K562 (cell line): ENCODE measurements at regions not wholly inside any gene's neighbourhood (a gene's known extent, or its start where the extent isn't known, plus 50 kb on each side); places are given as distances from the start of the nearest gene placed in this dataset.

ENCODE experiments used
- BACH1 ChIP-seq: fragments of 200-800 bp; sonication (Bioruptor generic); IDR thresholded peaks from 2 replicates; pipeline ENCODE4 v1.6.1; 2016; ENCODE audit warnings: missing genetic modification characterization, missing compliant biosample characterization
- MAFK ChIP-seq: IDR thresholded peaks from 2 replicates; pipeline ENCODE4 v1.6.1; 2011; ENCODE audit warnings: low read length, improper control_type of control experiment
- MYC ChIP-seq, 2 experiments: fragments of 250-450 bp in 1 of 2; sonication (Bioruptor Pico) in 1 of 2; IDR thresholded peaks; 2 replicates each; pipeline versions ENCODE4 v1.5.1 to v1.6.1; 2012 to 2021; ENCODE audit warnings: low read depth in 2 of 2, borderline replicate concordance in 1 of 2, improper control_type of control experiment in 1 of 2, low read length in 1 of 2, mild to moderate bottlenecking in 1 of 2, moderate library complexity in 1 of 2
- POLR2A ChIP-seq: fragments of 450-650 bp; conservative IDR thresholded peaks from 2 replicates; pipeline ENCODE4 v1.6.1; 2016
- SMAD1 ChIP-seq: fragments of 150-350 bp; IDR thresholded peaks from 2 replicates; pipeline ENCODE4 v1.6.1; 2014; ENCODE audit warnings: low read length, low read depth; ENCODE audit not compliant: partially characterized antibody
- TCF3 ChIP-seq: sonication (generic); formaldehyde crosslinking; IDR thresholded peaks from 2 replicates; pipeline ENCODE4 v1.4.0; 2020; ENCODE audit warnings: mild to moderate bottlenecking, missing genetic modification reagents
- YY1 ChIP-seq, 3 experiments: IDR thresholded peaks; 2 replicates each; pipeline ENCODE4 v1.6.1; 2011; ENCODE audit warnings: low read length in 2 of 3, mild to moderate bottlenecking in 2 of 3, moderate library complexity in 2 of 3, borderline replicate concordance in 1 of 3, control low read depth in 1 of 3, low read depth in 1 of 3; ENCODE audit not compliant: insufficient read depth in 3 of 3, insufficient replicate concordance in 2 of 3, control insufficient read depth in 1 of 3, insufficient read length in 1 of 3; ENCODE audit errors: extremely low read depth in 1 of 3
- TF ChIP-seq, protein P1 (sequence below), 3 experiments: IDR thresholded peaks in 2 of 3; conservative IDR thresholded peaks in 1 of 3; 2 replicates each; pipeline ENCODE4 v1.5.1; 2011 to 2012; ENCODE audit warnings: low read length in 3 of 3, mild to moderate bottlenecking in 3 of 3, control low read depth in 2 of 3, improper control_type of control experiment in 1 of 3, inconsistent platforms in 1 of 3, low read depth in 1 of 3, mixed read lengths in 1 of 3, moderate library complexity in 1 of 3; ENCODE audit not compliant: insufficient read depth in 2 of 3
- TF ChIP-seq, protein P2 (sequence below), 2 experiments: fragments of 450-650 bp in 1 of 2; sonication (generic) in 1 of 2; formaldehyde crosslinking in 1 of 2; IDR thresholded peaks; 2 replicates each; pipeline versions ENCODE4 v1.7.1 to v1.9.0; 2016 to 2022; ENCODE audit warnings: inconsistent platforms in 1 of 2, mild to moderate bottlenecking in 1 of 2, missing genetic modification reagents in 1 of 2
- TF ChIP-seq, protein P3 (sequence below): fragments of 150-350 bp; conservative IDR thresholded peaks from 2 replicates; pipeline ENCODE4 v1.6.1; 2014; ENCODE audit warnings: low read length

DNA sequence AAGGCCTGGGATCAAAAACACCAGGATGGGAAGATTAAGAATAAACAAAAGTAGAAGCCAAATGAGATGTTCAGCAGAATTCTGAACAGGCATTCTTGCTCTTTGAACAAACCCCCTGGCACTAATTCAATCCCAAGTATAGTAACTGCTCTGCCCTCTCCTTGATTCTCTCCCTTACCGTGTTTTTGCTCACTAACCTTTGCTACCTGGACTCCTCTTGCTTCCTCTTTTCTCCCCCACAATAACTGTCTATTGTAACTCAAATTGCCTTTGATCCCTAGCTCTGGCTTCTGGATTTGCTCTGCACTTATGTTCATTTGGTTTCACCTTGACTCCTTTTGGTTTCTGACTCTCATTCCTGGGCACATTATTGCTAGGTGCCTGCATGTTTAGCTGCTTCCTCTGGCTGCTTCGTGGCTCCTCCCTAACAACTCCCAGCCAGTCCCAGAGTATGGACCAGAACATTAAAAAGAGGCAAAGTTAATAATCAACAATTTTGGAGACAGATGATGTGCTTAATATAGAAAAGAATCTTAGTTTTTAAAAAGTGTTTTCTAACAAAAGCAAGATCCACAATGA lies 65.4 kb upstream of the PHIP start:
- TF ChIP-seq, protein P1, sequence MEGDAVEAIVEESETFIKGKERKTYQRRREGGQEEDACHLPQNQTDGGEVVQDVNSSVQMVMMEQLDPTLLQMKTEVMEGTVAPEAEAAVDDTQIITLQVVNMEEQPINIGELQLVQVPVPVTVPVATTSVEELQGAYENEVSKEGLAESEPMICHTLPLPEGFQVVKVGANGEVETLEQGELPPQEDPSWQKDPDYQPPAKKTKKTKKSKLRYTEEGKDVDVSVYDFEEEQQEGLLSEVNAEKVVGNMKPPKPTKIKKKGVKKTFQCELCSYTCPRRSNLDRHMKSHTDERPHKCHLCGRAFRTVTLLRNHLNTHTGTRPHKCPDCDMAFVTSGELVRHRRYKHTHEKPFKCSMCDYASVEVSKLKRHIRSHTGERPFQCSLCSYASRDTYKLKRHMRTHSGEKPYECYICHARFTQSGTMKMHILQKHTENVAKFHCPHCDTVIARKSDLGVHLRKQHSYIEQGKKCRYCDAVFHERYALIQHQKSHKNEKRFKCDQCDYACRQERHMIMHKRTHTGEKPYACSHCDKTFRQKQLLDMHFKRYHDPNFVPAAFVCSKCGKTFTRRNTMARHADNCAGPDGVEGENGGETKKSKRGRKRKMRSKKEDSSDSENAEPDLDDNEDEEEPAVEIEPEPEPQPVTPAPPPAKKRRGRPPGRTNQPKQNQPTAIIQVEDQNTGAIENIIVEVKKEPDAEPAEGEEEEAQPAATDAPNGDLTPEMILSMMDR (IDR thresholded peaks at IDR 0.05 in 2 of 3, conservative IDR thresholded peaks at IDR 0.05 in 1 of 3; ENCODE audit: insufficient read depth in 2 of 3, low read depth in 1 of 3, low read length in 3 of 3) = no peak
- TF ChIP-seq TCF3 (CRISPR knock-in tag) (no peak), MAFK (no peak), POLR2A (no peak), SMAD1 (no peak), YY1 (IDR thresholded peaks at IDR 0.05; ENCODE audit: borderline replicate concordance in 1 of 3, control insufficient read depth in 1 of 3, extremely low read depth in 1 of 3, insufficient read depth in 3 of 3, insufficient read length in 1 of 3, insufficient replicate concordance in 2 of 3, low read depth in 1 of 3, low read length in 2 of 3) (no peak), BACH1 (tag) (no peak), MYC (IDR thresholded peaks at IDR 0.05; ENCODE audit: low read depth, low read length) (no peak), MYC (CRISPR knock-in tag; IDR thresholded peaks at IDR 0.05; ENCODE audit: borderline replicate concordance, low read depth) (no peak)
- TF ChIP-seq, protein P2, sequence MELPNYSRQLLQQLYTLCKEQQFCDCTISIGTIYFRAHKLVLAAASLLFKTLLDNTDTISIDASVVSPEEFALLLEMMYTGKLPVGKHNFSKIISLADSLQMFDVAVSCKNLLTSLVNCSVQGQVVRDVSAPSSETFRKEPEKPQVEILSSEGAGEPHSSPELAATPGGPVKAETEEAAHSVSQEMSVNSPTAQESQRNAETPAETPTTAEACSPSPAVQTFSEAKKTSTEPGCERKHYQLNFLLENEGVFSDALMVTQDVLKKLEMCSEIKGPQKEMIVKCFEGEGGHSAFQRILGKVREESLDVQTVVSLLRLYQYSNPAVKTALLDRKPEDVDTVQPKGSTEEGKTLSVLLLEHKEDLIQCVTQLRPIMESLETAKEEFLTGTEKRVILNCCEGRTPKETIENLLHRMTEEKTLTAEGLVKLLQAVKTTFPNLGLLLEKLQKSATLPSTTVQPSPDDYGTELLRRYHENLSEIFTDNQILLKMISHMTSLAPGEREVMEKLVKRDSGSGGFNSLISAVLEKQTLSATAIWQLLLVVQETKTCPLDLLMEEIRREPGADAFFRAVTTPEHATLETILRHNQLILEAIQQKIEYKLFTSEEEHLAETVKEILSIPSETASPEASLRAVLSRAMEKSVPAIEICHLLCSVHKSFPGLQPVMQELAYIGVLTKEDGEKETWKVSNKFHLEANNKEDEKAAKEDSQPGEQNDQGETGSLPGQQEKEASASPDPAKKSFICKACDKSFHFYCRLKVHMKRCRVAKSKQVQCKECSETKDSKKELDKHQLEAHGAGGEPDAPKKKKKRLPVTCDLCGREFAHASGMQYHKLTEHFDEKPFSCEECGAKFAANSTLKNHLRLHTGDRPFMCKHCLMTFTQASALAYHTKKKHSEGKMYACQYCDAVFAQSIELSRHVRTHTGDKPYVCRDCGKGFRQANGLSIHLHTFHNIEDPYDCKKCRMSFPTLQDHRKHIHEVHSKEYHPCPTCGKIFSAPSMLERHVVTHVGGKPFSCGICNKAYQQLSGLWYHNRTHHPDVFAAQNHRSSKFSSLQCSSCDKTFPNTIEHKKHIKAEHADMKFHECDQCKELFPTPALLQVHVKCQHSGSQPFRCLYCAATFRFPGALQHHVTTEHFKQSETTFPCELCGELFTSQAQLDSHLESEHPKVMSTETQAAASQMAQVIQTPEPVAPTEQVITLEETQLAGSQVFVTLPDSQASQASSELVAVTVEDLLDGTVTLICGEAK (IDR thresholded peaks at IDR 0.05) = no peak
- TF ChIP-seq, protein P2 (CRISPR knock-in tag; IDR thresholded peaks at IDR 0.05) = no peak
- TF ChIP-seq, protein P3, sequence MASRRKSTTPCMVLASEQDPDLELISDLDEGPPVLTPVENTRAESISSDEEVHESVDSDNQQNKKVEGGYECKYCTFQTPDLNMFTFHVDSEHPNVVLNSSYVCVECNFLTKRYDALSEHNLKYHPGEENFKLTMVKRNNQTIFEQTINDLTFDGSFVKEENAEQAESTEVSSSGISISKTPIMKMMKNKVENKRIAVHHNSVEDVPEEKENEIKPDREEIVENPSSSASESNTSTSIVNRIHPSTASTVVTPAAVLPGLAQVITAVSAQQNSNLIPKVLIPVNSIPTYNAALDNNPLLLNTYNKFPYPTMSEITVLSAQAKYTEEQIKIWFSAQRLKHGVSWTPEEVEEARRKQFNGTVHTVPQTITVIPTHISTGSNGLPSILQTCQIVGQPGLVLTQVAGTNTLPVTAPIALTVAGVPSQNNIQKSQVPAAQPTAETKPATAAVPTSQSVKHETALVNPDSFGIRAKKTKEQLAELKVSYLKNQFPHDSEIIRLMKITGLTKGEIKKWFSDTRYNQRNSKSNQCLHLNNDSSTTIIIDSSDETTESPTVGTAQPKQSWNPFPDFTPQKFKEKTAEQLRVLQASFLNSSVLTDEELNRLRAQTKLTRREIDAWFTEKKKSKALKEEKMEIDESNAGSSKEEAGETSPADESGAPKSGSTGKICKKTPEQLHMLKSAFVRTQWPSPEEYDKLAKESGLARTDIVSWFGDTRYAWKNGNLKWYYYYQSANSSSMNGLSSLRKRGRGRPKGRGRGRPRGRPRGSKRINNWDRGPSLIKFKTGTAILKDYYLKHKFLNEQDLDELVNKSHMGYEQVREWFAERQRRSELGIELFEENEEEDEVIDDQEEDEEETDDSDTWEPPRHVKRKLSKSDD = no peak
